OCI-LY1 (cell line): ENCODE measurements at regions not wholly inside any gene's neighbourhood (a gene's known extent, or its start where the extent isn't known, plus 50 kb on each side); places are given as distances from the start of the nearest gene placed in this dataset.

Experiments
- EZH2 ChIP-seq: fragments of 200-600 bp; sonication (generic), shearing (Covaris generic); IDR thresholded peaks from 2 replicates; pipeline ENCODE4 v1.8.0; 2017; ENCODE audit warnings: borderline replicate concordance, mixed run types, mild to moderate bottlenecking, antibody characterized with exemption, low read length, moderate library complexity, mixed read lengths
- TF ChIP-seq, protein P1 (sequence below): fragments of 200-600 bp; sonication (generic), shearing (Covaris generic); IDR thresholded peaks from 2 replicates; pipeline ENCODE4 v1.5.1; 2017; ENCODE audit warnings: mild to moderate bottlenecking, antibody characterized with exemption, low read length, moderate library complexity, mixed read lengths

GRCh38 chr12:112586148-112586783, 167.5 kb downstream of the PTPN11 start:
- TF ChIP-seq, protein P1, sequence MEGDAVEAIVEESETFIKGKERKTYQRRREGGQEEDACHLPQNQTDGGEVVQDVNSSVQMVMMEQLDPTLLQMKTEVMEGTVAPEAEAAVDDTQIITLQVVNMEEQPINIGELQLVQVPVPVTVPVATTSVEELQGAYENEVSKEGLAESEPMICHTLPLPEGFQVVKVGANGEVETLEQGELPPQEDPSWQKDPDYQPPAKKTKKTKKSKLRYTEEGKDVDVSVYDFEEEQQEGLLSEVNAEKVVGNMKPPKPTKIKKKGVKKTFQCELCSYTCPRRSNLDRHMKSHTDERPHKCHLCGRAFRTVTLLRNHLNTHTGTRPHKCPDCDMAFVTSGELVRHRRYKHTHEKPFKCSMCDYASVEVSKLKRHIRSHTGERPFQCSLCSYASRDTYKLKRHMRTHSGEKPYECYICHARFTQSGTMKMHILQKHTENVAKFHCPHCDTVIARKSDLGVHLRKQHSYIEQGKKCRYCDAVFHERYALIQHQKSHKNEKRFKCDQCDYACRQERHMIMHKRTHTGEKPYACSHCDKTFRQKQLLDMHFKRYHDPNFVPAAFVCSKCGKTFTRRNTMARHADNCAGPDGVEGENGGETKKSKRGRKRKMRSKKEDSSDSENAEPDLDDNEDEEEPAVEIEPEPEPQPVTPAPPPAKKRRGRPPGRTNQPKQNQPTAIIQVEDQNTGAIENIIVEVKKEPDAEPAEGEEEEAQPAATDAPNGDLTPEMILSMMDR, result no peak
- no peak for TF ChIP-seq EZH2
